K562 (cell line): ENCODE measurements at regions not wholly inside any gene's neighbourhood (a gene's known extent, or its start where the extent isn't known, plus 50 kb on each side); places are given as distances from the start of the nearest gene placed in this dataset.

Source experiments
- ATAC-seq: fragments of 200-7000 bp; cut with Tn5 transposase; 3 replicates; pipeline ENCODE4 v1.9.1; 2020; ENCODE audit warnings: moderate library complexity
- BruUV-seq: library from RNA; stranded (reverse); fragments of 400-500 nt; replicated peaks from 2 replicates; lab custom pipeline; 2021; lab: Mats Ljungman, UMichigan
- CTCF ChIA-PET: fragments of 300-600 bp; formaldehyde crosslinking; extraction: SDS; loops from one replicate; lab custom pipeline; 2021; ENCODE audit warnings: low intra/inter-chr PET ratio; lab: Yijun Ruan, JAX
- POLR2A ChIA-PET: fragments of 300-600, 350-650 bp; sonication (Branson Sonifier 250); formaldehyde crosslinking; extraction: SDS; loops from one replicate; lab custom pipeline; 2021; ENCODE audit warnings: antibody characterized with exemption, inconsistent platforms; lab: Yijun Ruan, JAX
- DNase-seq, 4 experiments: peaks; one replicate each; pipeline versions ENCODE4 v3.0.0 to v3.0.0-alpha.2; 2011 to 2018; ENCODE audit warnings: low spot score in 3 of 4, mixed read lengths in 3 of 4; ENCODE audit errors: extremely low read depth in 1 of 4
- FAIRE-seq: peaks from 2 replicates; lab custom pipeline; 2011; peaks lifted over from hg19 to GRCh38; lab: Jason Lieb, UNC
- H2AFZ ChIP-seq: 2 replicates; pipeline ENCODE4 v1.6.0; 2011; ENCODE audit warnings: low read depth, low read length, control low read depth, inconsistent platforms
- H3K27ac ChIP-seq: fragments of 200-600 bp; 3 replicates; pipeline ENCODE4 v1.8.0; 2011; ENCODE audit warnings: low read depth, mild to moderate bottlenecking, control low read depth, inconsistent platforms, low read length, moderate library complexity, mixed read lengths; ENCODE audit errors: extremely low read depth
- H3K27me3 ChIP-seq, 2 experiments: fragments of 300-600 bp in 1 of 2; 2 replicates in 1 of 2; 3 replicates in 1 of 2; pipeline versions ENCODE4 v1.6.0 to v1.8.0; 2011; ENCODE audit warnings: inconsistent platforms in 2 of 2, low read length in 2 of 2, mild to moderate bottlenecking in 1 of 2, mixed read lengths in 1 of 2, moderate library complexity in 1 of 2; ENCODE audit not compliant: control insufficient read depth in 2 of 2, insufficient read depth in 2 of 2
- H3K36me3 ChIP-seq: fragments of 300-600 bp; 3 replicates; pipeline ENCODE4 v1.8.0; 2011; ENCODE audit warnings: mild to moderate bottlenecking, low read length, inconsistent platforms; ENCODE audit not compliant: control insufficient read depth, insufficient read depth
- H3K4me1 ChIP-seq, 2 experiments: fragments of 200-600 bp in 1 of 2; replicated peaks in 1 of 2; 2 replicates in 1 of 2; 3 replicates in 1 of 2; pipeline versions ENCODE4 v1.5.1 to v1.8.0; 2011; ENCODE audit warnings: inconsistent platforms in 2 of 2, low read length in 2 of 2, mild to moderate bottlenecking in 1 of 2, mixed read lengths in 1 of 2, moderate library complexity in 1 of 2; ENCODE audit not compliant: control insufficient read depth in 2 of 2, insufficient read depth in 2 of 2
- H3K4me2 ChIP-seq: 2 replicates; pipeline ENCODE4 v1.6.1; 2011; ENCODE audit warnings: low read length, control low read depth, inconsistent platforms, mixed read lengths; ENCODE audit not compliant: insufficient read depth
- H3K4me3 ChIP-seq: fragments of 200-600 bp; sonication (generic), shearing (Covaris generic); 2 replicates; pipeline ENCODE4 v1.5.1; 2016; ENCODE audit warnings: control low read depth, inconsistent platforms
- H3K79me2 ChIP-seq: fragments of 200-600 bp; 3 replicates; pipeline ENCODE4 v1.8.0; 2011; ENCODE audit warnings: low read length, inconsistent platforms; ENCODE audit not compliant: control insufficient read depth, insufficient read depth
- H3K9ac ChIP-seq, 2 experiments: 2 replicates each; pipeline versions ENCODE4 v1.6.0 to v1.6.1; 2011; ENCODE audit warnings: low read depth in 2 of 2, low read length in 2 of 2, control low read depth in 1 of 2, inconsistent platforms in 1 of 2, mild to moderate bottlenecking in 1 of 2, mixed read lengths in 1 of 2; ENCODE audit not compliant: insufficient read depth in 1 of 2
- H3K9me1 ChIP-seq: one replicate; pipeline ENCODE4 v1.6.0; 2011; ENCODE audit warnings: inconsistent platforms, mild to moderate bottlenecking, low read length, moderate library complexity; ENCODE audit not compliant: control insufficient read depth, insufficient read depth
- H3K9me3 ChIP-seq: replicated peaks from 2 replicates; pipeline ENCODE4 v1.5.1; 2011; ENCODE audit warnings: low read depth, low read length, inconsistent platforms; ENCODE audit not compliant: control insufficient read depth, insufficient read depth
- H4K20me1 ChIP-seq: replicated peaks from 2 replicates; pipeline ENCODE4 v1.6.1; 2011; ENCODE audit warnings: low read length, inconsistent platforms, mixed read lengths; ENCODE audit not compliant: control insufficient read depth, insufficient read depth
- ARID1B ChIP-seq: fragments of 450-650 bp; IDR thresholded peaks from 2 replicates; pipeline ENCODE4 v1.6.1; 2016; ENCODE audit warnings: antibody characterized with exemption, mild to moderate bottlenecking, inconsistent platforms
- ATF2 ChIP-seq: sonication (generic); formaldehyde crosslinking; IDR thresholded peaks from 2 replicates; pipeline ENCODE4 v1.8.1; 2022; ENCODE audit warnings: missing genetic modification reagents
- ATF3 ChIP-seq, 2 experiments: fragments of 450-650 bp in 1 of 2; sonication (generic) in 1 of 2; formaldehyde crosslinking in 1 of 2; IDR thresholded peaks in 1 of 2; conservative IDR thresholded peaks in 1 of 2; 2 replicates each; pipeline versions ENCODE4 v1.6.1 to v1.8.1; 2016 to 2023; ENCODE audit warnings: mild to moderate bottlenecking in 2 of 2, moderate library complexity in 2 of 2, inconsistent platforms in 1 of 2, missing genetic modification reagents in 1 of 2
- FOS ChIP-seq: IDR thresholded peaks from 3 replicates; pipeline ENCODE4 v1.6.1; 2011; ENCODE audit not compliant: insufficient read length; ENCODE audit errors: extremely low read depth
- FOSL1 ChIP-seq: fragments of 200-800 bp; sonication (Bioruptor generic); conservative IDR thresholded peaks from 2 replicates; pipeline ENCODE4 v1.6.1; 2016; ENCODE audit warnings: missing genetic modification characterization, missing compliant biosample characterization
- JUN ChIP-seq, 2 experiments: sonication (generic) in 1 of 2; formaldehyde crosslinking in 1 of 2; IDR thresholded peaks; 2 replicates each; pipeline versions ENCODE4 v1.6.1 to v1.8.0; 2012 to 2022; ENCODE audit warnings: borderline replicate concordance in 2 of 2, mild to moderate bottlenecking in 2 of 2, improper control_type of control experiment in 1 of 2, low read depth in 1 of 2, low read length in 1 of 2, missing genetic modification reagents in 1 of 2
- JUND ChIP-seq, 2 experiments: IDR thresholded peaks; 2 replicates in 1 of 2; 3 replicates in 1 of 2; pipeline ENCODE4 v1.6.1; 2011; ENCODE audit warnings: borderline replicate concordance in 2 of 2, low read depth in 2 of 2, low read length in 2 of 2, improper control_type of control experiment in 1 of 2, missing biosample characterization in 1 of 2, missing genetic modification characterization in 1 of 2, missing genetic modification reagents in 1 of 2
- LCOR ChIP-seq: sonication (generic); formaldehyde crosslinking; IDR thresholded peaks from 2 replicates; pipeline ENCODE4 v1.8.0; 2022; ENCODE audit warnings: mild to moderate bottlenecking, missing genetic modification reagents
- NUFIP1 ChIP-seq: fragments of 450-650 bp; IDR thresholded peaks from 2 replicates; pipeline ENCODE4 v1.6.1; 2018; ENCODE audit not compliant: partially characterized antibody
- VEZF1 ChIP-seq: fragments of 200-800 bp; sonication (Bioruptor generic); IDR thresholded peaks from 2 replicates; pipeline ENCODE4 v1.6.1; 2017; ENCODE audit warnings: missing genetic modification characterization, missing compliant biosample characterization
- WGBS: fragments of 100-300 bp; shearing (Covaris generic); methylation state at CpG from one replicate; pipeline ENCODE4 v1.1.6; 2016; ENCODE audit warnings: low coverage, mixed read lengths; ENCODE audit not compliant: insufficient coverage; ENCODE audit errors: missing lambda C conversion rate; 5-methylcytosine and 5-hydroxymethylcytosine counted together
- in situ Hi-C: fragments of 300-500 bp; cut with MboI; formaldehyde crosslinking; loops from 4 replicates; pipeline ENCODE4 v1.15.0; 2018; ENCODE audit warnings: inconsistent platforms, mixed read lengths
- intact Hi-C: fragments of 100-400 bp; cut with micrococcal nuclease; formaldehyde crosslinking; loops from 2 replicates; pipeline ENCODE4 v1.14.2; 2022

GRCh38 chr7:159201722-159202330 is 57.2 kb upstream of the VIPR2 start:
- POLR2A ChIA-PET: no interaction called here

More at GRCh38 chr7:159201722-159202330, 57.2 kb upstream of the VIPR2 start:
- BruUV-seq: no TSS peak
- Histone ChIP-seq H3K9me3 (no peaks in the 10 kb centered on the region), H3K4me1 (peaks cover 16 to 24% of the 10 kb centered on the region in 2 experiments), H3K9ac (0 out of 4 replicates have a peak overlapping the region, but pooled peaks of 1 of the 2 experiments have one; percentile 29), H3K36me3 (no peaks in the 10 kb centered on the region), H3K27me3 (peaks cover 14 to 20% of the 10 kb centered on the region in 2 experiments; a peak in 4 of 5 replicates), H3K27ac (no peak overlapping the region), H4K20me1 (no peaks in the 10 kb centered on the region), H3K4me2 (no peak overlapping the region), H2AFZ (peak overlapping the region; percentile 12; the same call in 1 of the 2 replicates), H3K4me3 (no peak overlapping the region), H3K79me2 (no peaks in the 10 kb centered on the region), H3K9me1 (no peaks in the 10 kb centered on the region)
- TF ChIP-seq FOS: peak; percentile 19
- TF ChIP-seq ATF3 (IDR thresholded peaks at IDR 0.05): peak; percentile 74
- TF ChIP-seq ATF3 (CRISPR knock-in tag; conservative IDR thresholded peaks at IDR 0.05): no peak
- peak; percentile 13; the same call in 1 of the 2 replicates for TF ChIP-seq ARID1B
- peak; percentile 19; the same call in 1 of the 2 replicates for TF ChIP-seq LCOR (CRISPR knock-in tag)
- peak; percentile 85 for TF ChIP-seq FOSL1 (tag)
- TF ChIP-seq VEZF1 (CRISPR knock-in tag): peak; percentile 81
- TF ChIP-seq JUND (IDR thresholded peaks at IDR 0.05; ENCODE audit: borderline replicate concordance, low read depth, low read length): peak; percentile 91
- peak; percentile 53; the same call in 1 of the 3 replicates for TF ChIP-seq JUND (tag; IDR thresholded peaks at IDR 0.05; ENCODE audit: borderline replicate concordance, low read depth, low read length)
- TF ChIP-seq NUFIP1: no peak
- no peak for TF ChIP-seq ATF2
- peak; percentile 74 for TF ChIP-seq JUN (IDR thresholded peaks at IDR 0.05; ENCODE audit: borderline replicate concordance, low read depth, low read length)
- TF ChIP-seq JUN (CRISPR knock-in tag; IDR thresholded peaks at IDR 0.05; ENCODE audit: borderline replicate concordance): no peak
- no peak for ATAC-seq
- in situ Hi-C loops: no loop called here
- CTCF ChIA-PET: no interaction called here
- 42% methylated on average over 16 of the region's 16 CpGs for WGBS
- peak; percentile 34 to 52 (median 40) for DNase-seq
- intact Hi-C loops: no loop called here
- no peak for FAIRE-seq
